GM21390 (cell line): ENCODE measurements at regions not wholly inside any gene's neighbourhood (a gene's known extent, or its start where the extent isn't known, plus 50 kb on each side); places are given as distances from the start of the nearest gene placed in this dataset.

Experiments used
- ATAC-seq: cut with Tn5 transposase; IDR thresholded peaks from one replicate; pipeline ENCODE4 v1.9.1; 2021; ENCODE audit not compliant: unreplicated experiment

GRCh38 chr12:116401565-116401964, 124.1 kb upstream of the MED13L start:
- ATAC-seq, result no peak

- no peak for ATAC-seq
Measured at GRCh38 chr12:116402163-116402939, 124.9 kb upstream of the MED13L start.

DNA sequence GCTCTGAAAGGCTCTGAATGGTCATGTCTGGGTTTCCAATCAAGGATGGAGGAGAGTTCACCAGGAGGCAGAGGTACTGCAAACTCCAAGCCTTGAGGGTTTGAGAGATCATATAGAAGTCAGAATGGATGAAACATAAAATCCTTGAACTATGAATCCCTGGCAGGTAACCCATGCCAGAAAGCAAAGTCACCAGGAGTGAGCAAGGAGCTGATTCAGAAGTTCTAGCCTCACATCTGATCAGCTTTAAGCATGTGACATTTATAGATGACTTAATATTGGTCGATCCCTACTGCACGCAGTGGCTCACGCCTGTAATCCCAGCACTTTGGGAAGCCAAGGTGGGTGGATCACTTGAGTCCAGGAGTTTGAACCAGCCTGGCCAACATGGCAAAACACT, 126.1 kb upstream of the MED13L start:
- ATAC-seq, result no peak

- ATAC-seq, result no peak
Measured at GRCh38 chr12:116404247-116404646, 126.8 kb upstream of the MED13L start.

DNA sequence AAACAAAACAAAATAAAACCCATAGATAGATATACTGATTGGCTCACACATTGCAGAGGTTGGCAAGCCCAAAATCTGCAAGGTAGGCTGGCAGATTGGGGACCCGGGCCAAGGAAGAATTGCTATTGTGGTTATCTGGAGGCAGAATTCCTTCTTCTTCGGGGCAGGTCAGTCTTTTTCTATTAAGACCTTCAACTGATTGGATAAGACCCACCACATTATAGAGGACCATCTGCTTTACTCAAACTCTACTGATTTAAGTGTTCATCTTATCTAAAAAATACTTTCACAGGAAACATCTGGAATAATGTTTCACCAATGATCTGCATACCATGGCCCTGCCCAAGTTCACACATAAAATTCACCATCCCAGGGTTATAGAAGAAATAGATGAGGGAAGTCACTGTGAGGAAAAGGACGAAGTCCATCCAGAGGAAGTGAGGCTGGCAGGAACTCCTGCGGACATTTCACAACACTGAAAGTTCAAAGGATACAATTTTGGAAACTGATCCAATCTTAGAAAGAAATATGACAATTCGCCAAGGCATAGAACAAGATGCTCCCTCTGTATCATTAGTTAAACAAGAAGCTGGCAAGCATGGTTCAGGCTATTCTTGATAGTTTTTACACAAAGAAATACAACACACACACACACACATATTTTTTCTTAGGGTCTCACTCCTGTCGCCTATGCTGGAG, 127.6 kb upstream of the MED13L start:
- no peak for ATAC-seq

DNA sequence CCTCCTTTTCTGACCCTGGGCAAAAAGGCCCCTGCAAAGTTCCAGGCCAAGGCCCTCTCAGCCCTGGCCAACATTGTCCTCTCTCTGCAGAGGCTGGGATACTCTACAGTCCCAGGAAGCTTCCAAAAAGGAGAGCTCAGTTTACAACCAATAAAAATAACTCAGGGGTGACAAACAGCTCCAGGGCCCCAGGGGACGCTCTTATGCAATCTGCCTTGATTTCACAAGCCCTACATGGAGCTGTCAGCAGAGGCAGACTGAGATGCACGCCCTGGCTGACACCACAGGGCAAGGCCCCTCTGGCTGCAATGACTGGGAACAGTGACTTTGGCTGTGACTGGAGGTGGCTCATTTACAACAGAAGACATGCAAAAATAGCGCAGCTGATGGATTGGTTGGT, 129.0 kb upstream of the MED13L start:
- no peak for ATAC-seq

DNA sequence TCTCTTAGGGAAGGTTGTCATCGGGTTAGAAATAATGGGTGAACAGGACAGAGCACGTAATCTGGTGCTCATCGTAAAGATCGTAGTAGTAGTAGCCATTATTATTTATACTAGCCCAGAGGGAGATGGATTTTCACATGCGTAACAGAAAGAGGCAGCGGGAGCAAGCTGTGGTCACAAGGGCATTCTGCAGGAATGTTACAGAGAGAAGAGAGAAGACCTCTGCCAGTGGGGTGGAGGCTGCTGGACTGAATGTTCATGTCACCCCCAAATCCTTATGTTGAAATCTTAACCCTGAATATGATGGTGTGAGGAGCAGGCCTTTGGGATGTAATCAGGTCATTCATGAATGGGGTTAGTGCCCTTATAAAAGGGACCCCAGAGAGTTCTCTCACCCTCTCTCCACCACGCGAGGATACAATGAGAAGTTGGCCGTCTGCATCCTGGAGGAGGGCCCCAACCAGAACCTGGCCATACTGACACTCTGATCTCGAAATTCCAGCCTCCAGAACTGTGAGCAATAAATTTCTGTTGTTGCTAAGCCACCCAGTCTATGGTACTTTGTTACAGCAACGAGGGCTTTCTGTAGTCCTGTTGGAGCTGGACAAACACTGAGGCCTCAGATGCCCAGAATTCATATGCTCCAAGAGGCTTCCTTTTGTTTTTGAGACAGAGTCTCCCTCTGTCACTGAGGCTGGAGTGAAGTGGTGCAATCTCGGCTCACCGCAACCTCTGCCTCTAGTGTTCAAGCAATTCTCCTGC, 131.2 kb upstream of the MED13L start:
- ATAC-seq, result no peak

DNA sequence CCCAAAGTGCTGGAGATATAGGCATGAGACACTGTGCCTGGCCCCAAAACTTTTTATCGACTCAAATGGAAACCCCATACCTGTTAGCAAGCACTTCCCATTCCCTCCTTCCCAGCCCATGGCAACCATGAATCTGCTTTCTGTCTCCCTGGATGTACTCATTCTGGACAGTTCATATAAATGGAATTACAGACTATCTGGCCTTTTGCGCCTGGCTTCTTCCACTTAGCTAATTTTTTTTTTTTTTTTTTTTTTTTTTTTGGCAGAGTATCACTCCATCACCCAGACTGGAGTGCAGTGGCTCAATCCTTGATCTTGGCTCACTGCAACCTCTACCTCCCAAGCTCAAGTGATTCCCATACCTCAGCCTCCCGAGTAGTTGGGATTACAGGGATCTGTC, 134.5 kb upstream of the MED13L start:
- no peak for ATAC-seq

DNA sequence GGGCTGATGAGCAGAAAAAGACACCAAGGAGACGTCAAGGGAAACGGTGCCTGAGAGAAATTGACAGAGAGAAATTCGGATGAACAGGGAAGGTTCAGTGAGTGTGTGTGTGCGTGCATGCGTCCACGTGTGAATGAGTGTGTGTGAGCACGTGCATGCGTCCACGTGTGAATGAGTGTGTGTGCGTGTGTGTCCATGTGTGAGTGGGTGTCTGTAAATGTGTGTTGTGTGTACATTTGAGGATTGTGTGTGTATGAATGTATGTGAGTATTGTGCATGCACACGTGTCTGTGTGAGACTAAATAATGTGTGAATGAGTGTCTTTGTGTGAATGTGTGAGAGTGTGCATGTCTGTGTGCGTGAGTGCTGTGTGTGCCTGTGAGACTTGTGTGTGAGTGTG, 137.4 kb upstream of the MED13L start:
- ATAC-seq, result no peak

GRCh38 chr12:116415408-116416108, 138.1 kb upstream of the MED13L start:
- ATAC-seq, result no peak

GRCh38 chr12:116416166-116416565, 138.7 kb upstream of the MED13L start:
- ATAC-seq, result no peak

GRCh38 chr12:116418551-116418950, 140.6 kb upstream of the MAP1LC3B2 start:
- no peak for ATAC-seq

GRCh38 chr12:116420227-116420880, 138.8 kb upstream of the MAP1LC3B2 start:
- ATAC-seq, result no peak

- ATAC-seq, result no peak
Measured at GRCh38 chr12:116421785-116422538, 137.2 kb upstream of the MAP1LC3B2 start.

GRCh38 chr12:116423094-116423493, 136.1 kb upstream of the MAP1LC3B2 start:
- ATAC-seq, result no peak

DNA sequence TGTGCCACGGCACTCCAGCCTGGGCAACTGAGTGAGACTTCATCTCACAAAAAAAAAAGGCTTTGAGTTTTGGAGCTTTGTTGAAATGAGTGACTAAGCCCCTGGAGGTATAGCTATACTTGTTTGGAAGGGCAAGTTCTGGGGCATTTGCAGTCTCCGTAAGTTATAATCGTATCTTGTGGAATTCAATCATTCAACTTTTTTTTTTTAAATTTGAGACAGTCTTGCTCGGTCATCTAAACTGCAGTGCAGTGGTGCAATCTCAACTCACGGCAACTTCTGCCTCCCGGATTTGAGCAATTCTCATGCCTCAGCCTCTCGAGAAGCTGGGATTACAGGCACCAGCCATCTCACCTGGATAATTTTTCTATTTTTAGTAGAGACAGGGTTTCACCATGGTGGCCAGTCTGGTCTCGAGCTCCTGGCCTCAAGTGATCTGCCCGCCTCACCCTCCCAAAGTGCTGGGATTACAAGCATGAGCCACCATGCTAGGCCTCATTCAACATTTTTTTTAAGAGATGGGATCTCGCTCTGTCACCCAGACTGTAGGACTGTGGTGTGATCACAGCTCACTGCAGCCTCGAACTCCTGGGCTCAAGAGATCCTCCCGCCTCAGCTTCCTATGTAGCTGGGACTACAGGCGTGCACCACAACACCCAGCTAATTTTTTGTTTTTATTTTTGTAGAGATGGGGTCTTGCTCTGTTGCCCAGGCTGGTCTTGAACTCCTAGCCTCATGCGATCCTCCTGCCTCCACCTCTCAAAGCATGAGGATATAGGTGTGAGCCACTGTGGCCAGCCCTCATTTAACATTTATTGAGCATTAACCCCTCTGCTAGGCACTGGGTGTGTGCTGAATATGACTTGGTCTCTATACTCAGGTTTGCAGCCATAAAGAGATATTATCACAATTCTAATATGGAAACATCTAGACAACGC, 133.7 kb upstream of the MAP1LC3B2 start:
- ATAC-seq, result no peak

DNA sequence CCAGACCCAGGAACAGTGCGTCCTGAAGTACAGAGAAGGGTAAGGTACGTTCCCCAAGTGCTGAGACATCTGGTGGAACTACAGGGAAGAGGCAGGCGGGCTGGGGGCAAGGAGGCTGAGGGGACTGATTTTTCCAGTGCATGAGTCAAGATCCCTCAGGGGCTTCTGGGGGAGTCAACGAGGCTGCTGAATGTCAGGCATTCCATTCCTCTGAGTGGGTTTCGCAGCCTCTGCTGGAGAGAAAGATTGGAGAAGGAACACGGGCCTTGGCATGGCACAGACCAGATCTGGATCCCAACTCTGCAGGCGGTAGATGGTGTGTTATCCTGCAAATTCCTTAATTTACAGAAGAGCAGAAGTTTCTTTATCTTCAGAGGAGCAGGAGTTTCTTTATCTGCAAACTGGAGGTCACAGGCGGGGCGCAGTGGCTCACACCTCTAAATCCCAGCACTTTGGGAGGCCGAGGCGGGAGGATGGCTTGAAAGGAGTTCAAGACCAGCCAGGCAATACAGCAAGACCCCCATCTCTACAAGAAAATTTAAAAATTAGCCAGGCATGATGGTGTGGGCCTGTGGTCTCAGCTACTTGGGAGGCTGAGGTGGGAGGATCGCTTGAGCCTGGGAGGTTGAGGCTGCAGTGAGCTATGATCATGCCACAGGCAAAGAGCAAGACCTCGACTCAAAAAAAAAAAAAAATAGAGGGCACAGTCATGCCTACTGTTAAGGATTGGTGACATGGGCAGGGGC, 132.6 kb upstream of the MAP1LC3B2 start:
- ATAC-seq, result no peak
